ENCODE measurements at regions not wholly inside any gene's neighbourhood (a gene's known extent, or its start where the extent isn't known, plus 50 kb on each side); places are given as distances from the start of the nearest gene placed in this dataset.

DNA sequence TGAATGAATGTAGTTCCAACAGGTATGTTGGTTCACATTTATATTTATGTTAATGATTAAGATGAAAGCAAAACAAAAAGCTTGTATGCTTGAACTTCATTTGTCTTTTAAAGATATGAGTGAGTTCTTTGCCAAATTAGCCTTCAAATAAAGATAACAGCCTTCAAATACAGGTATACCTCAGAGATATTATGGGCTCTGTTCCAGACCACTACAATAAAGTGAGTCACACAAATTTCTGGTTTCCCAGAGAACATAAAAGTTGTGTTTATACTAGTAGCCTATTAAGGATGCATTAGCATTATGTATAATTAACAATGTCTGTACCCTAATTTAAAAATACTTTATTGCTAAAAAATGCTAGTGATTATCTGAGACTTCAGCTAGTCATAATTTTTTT, 245.3 kb upstream of the MAN1A1 start:
- Mint-ChIP-seq H3K36me3 (ENCODE audit: low read depth) (no peaks in the 10 kb centered on the region), H3K4me1 (peaks cover 5% of the 10 kb centered on the region), H3K9me3 (no peaks in the 10 kb centered on the region), H3K27ac (no peak overlapping the region), H3K4me3 (no peak overlapping the region), H3K27me3 (ENCODE audit: insufficient read depth) (no peaks in the 10 kb centered on the region)
- Histone ChIP-seq H3K9ac (ENCODE audit: extremely low read depth, low read length, poor library complexity, severe bottlenecking) (no peak overlapping the region), H3K36me3 (ENCODE audit: control insufficient read depth, insufficient read depth, low read length) (no peaks in the 10 kb centered on the region), H3K27ac (ENCODE audit: low read depth, low read length) (no peak overlapping the region), H3K4me1 (ENCODE audit: control insufficient read depth, insufficient read depth, low read length) (no peaks in the 10 kb centered on the region), H3K9me3 (ENCODE audit: control insufficient read depth, low read length) (no peaks in the 10 kb centered on the region), H3K27me3 (ENCODE audit: control insufficient read depth, insufficient read depth, low read length, poor library complexity, severe bottlenecking) (no peaks in the 10 kb centered on the region), H3K4me3 (ENCODE audit: low read length) (no peak overlapping the region)
- no peak for DNase-seq
- TF ChIP-seq, protein P1, sequence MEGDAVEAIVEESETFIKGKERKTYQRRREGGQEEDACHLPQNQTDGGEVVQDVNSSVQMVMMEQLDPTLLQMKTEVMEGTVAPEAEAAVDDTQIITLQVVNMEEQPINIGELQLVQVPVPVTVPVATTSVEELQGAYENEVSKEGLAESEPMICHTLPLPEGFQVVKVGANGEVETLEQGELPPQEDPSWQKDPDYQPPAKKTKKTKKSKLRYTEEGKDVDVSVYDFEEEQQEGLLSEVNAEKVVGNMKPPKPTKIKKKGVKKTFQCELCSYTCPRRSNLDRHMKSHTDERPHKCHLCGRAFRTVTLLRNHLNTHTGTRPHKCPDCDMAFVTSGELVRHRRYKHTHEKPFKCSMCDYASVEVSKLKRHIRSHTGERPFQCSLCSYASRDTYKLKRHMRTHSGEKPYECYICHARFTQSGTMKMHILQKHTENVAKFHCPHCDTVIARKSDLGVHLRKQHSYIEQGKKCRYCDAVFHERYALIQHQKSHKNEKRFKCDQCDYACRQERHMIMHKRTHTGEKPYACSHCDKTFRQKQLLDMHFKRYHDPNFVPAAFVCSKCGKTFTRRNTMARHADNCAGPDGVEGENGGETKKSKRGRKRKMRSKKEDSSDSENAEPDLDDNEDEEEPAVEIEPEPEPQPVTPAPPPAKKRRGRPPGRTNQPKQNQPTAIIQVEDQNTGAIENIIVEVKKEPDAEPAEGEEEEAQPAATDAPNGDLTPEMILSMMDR (conservative IDR thresholded peaks at IDR 0.05): no peak

DNA sequence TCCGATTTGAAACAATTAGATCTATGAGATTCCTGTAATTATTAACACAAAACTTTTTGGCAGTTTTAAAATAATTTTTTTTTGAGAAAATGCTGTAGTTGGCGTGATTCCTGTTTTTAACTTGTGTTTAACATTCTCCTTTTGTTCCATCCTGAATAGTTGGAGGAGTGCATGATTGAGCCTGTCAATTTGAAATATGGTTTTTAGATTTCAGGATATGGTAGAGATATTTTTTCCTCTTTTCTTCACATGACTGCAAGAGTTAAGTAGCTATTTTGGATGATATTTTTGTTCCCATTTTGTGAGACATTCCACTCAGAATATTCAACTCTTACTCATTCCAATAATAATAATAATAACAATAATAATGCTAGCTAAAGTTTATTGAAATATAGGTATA, 241.7 kb upstream of the MAN1A1 start:
- no peaks in the 10 kb centered on the region for H3K4me1 ChIP-seq (ENCODE audit: control insufficient read depth, insufficient read depth, low read length)
- no peak overlapping the region for H3K4me3 Mint-ChIP-seq
- peaks cover 5% of the 10 kb centered on the region for H3K4me1 Mint-ChIP-seq
- DNase-seq: no peak
- H3K36me3 ChIP-seq (ENCODE audit: control insufficient read depth, insufficient read depth, low read length): no peaks in the 10 kb centered on the region
- H3K4me3 ChIP-seq (ENCODE audit: low read length): no peak overlapping the region
- no peak overlapping the region for H3K27ac Mint-ChIP-seq
- TF ChIP-seq, protein P1 (conservative IDR thresholded peaks at IDR 0.05): no peak
- no peak overlapping the region for H3K27ac ChIP-seq (ENCODE audit: low read depth, low read length)
- no peak overlapping the region for H3K9ac ChIP-seq (ENCODE audit: extremely low read depth, low read length, poor library complexity, severe bottlenecking)
- H3K9me3 ChIP-seq (ENCODE audit: control insufficient read depth, low read length): no peaks in the 10 kb centered on the region
- WGBS, 2 experiments (ENCODE audit: insufficient coverage in 1 of 2, insufficient read length in 1 of 2): 100% methylated on average over 2 of the region's 2 CpGs; no CpG with 5 or more reads in 1 of the 2 experiments
- H3K9me3 Mint-ChIP-seq: no peaks in the 10 kb centered on the region
- H3K27me3 Mint-ChIP-seq (ENCODE audit: insufficient read depth): no peaks in the 10 kb centered on the region
- no peaks in the 10 kb centered on the region for H3K27me3 ChIP-seq (ENCODE audit: control insufficient read depth, insufficient read depth, low read length, poor library complexity, severe bottlenecking)
- no peaks in the 10 kb centered on the region for H3K36me3 Mint-ChIP-seq (ENCODE audit: low read depth)

DNA sequence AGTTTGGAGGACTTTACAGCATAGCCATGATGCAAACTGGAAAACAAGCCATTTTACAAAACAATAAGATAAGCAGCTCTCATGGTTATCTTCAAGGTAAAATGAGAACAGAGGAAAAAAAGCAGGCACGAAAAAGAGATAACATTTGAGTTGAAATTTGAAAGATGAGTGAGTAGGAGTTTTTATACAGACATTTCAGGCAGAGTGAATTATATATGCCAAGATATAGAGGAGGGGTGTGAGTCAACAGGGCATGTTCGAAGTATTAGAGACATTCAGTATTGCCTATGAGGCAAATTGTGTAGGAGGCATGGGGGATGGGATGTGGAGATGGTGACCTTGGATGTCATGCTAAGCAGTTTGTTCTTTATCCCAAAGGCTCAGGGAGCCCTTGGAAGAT, 240.5 kb upstream of the MAN1A1 start:
- Mint-ChIP-seq H3K4me1 (peaks cover 5% of the 10 kb centered on the region), H3K9me3 (no peaks in the 10 kb centered on the region), H3K36me3 (ENCODE audit: low read depth) (no peaks in the 10 kb centered on the region), H3K27ac (no peak overlapping the region), H3K27me3 (ENCODE audit: insufficient read depth) (no peaks in the 10 kb centered on the region), H3K4me3 (no peak overlapping the region)
- 95 to 100% methylated on average over 1 to 2 of the region's 2 CpGs for WGBS, 2 experiments (ENCODE audit: insufficient coverage in 1 of 2, insufficient read length in 1 of 2)
- no peak overlapping the region for H3K4me3 ChIP-seq (ENCODE audit: low read length)
- H3K27ac ChIP-seq (ENCODE audit: low read depth, low read length): no peak overlapping the region
- no peaks in the 10 kb centered on the region for H3K36me3 ChIP-seq (ENCODE audit: control insufficient read depth, insufficient read depth, low read length)
- H3K9ac ChIP-seq (ENCODE audit: extremely low read depth, low read length, poor library complexity, severe bottlenecking): no peak overlapping the region
- no peaks in the 10 kb centered on the region for H3K4me1 ChIP-seq (ENCODE audit: control insufficient read depth, insufficient read depth, low read length)
- H3K9me3 ChIP-seq (ENCODE audit: control insufficient read depth, low read length): no peaks in the 10 kb centered on the region
- DNase-seq: no peak
- H3K27me3 ChIP-seq (ENCODE audit: control insufficient read depth, insufficient read depth, low read length, poor library complexity, severe bottlenecking): no peaks in the 10 kb centered on the region
- TF ChIP-seq, protein P1 (conservative IDR thresholded peaks at IDR 0.05): no peak
